Choroid plexus epithelial cell (primary cell): ENCODE measurements at regions not wholly inside any gene's neighbourhood (a gene's known extent, or its start where the extent isn't known, plus 50 kb on each side); places are given as distances from the start of the nearest gene placed in this dataset.
"Not testable (repeated sequence)": the region's sequence is repeated elsewhere in the genome, so short reads cannot be mapped to it uniquely, and the experiment has no call there.

Source experiments
- DNase-seq: peaks from one replicate; pipeline ENCODE4 v3.0.0-alpha.2; 2010; ENCODE audit warnings: low read depth
- H3K4me3 ChIP-seq: 2 replicates; pipeline ENCODE4 v1.5.1; 2011; ENCODE audit warnings: low read depth, mild to moderate bottlenecking, control low read depth, low read length, moderate library complexity
- CTCF ChIP-seq: conservative IDR thresholded peaks from 2 replicates; pipeline ENCODE4 v1.5.1; 2011; ENCODE audit warnings: low read depth, mild to moderate bottlenecking, control low read depth, inconsistent platforms, low read length, moderate library complexity

- TF ChIP-seq CTCF, result no peak
- no peak overlapping the region for H3K4me3 ChIP-seq
- DNase-seq, result no peak
These were observed 355.1 kb downstream of the TXNL1 start for GRCh38 chr18:56283316-56283715.

- TF ChIP-seq CTCF, result no peak
- DNase-seq, result no peak
- no peak overlapping the region for H3K4me3 ChIP-seq
These were observed 355.9 kb downstream of the TXNL1 start for GRCh38 chr18:56282234-56283104.

GRCh38 chr18:56279816-56280215 is 358.6 kb downstream of the TXNL1 start:
- not testable (repeated sequence) for H3K4me3 ChIP-seq, DNase-seq

- no peak for DNase-seq
- TF ChIP-seq CTCF, result no peak
- no peak overlapping the region for H3K4me3 ChIP-seq
These were observed 359.9 kb downstream of the TXNL1 start for GRCh38 chr18:56278421-56279003.

- no peak overlapping the region for H3K4me3 ChIP-seq
- no peak for DNase-seq
- TF ChIP-seq CTCF, result no peak
These were observed 361.9 kb downstream of the TXNL1 start for GRCh38 chr18:56276466-56276865.

- no peak for TF ChIP-seq CTCF
- no peak overlapping the region for H3K4me3 ChIP-seq
- DNase-seq, result peak; percentile 13
These were observed 364.7 kb downstream of the TXNL1 start for GRCh38 chr18:56273541-56274219.

GRCh38 chr18:56270671-56271250 is 367.6 kb downstream of the TXNL1 start:
- DNase-seq, result no peak

More at GRCh38 chr18:56270671-56271250, 367.6 kb downstream of the TXNL1 start:
- H3K4me3 ChIP-seq, result no peak overlapping the region
- TF ChIP-seq CTCF, result no peak
